Raji (cell line): ENCODE measurements at regions not wholly inside any gene's neighbourhood (a gene's known extent, or its start where the extent isn't known, plus 50 kb on each side); places are given as distances from the start of the nearest gene placed in this dataset.

Experiments
- POLR2A ChIP-seq: IDR thresholded peaks from 2 replicates; pipeline ENCODE4 v1.6.1; 2011; ENCODE audit warnings: low read depth, low read length, control low read depth; ENCODE audit not compliant: insufficient read depth

- no peak for TF ChIP-seq POLR2A
These were observed 642.6 kb upstream of the AUTS2 start for GRCh38 chr7:68955656-68956055.

GRCh38 chr7:68958571-68958970 is 639.7 kb upstream of the AUTS2 start:
- TF ChIP-seq POLR2A = no peak

- no peak for TF ChIP-seq POLR2A
These were observed 634.7 kb upstream of the AUTS2 start for GRCh38 chr7:68963552-68963951.

GRCh38 chr7:68964060-68964459 is 634.2 kb upstream of the AUTS2 start:
- TF ChIP-seq POLR2A = no peak

GRCh38 chr7:68965351-68965750 is 632.9 kb upstream of the AUTS2 start:
- no peak for TF ChIP-seq POLR2A

GRCh38 chr7:68967598-68967997 is 630.7 kb upstream of the AUTS2 start:
- no peak for TF ChIP-seq POLR2A

- no peak for TF ChIP-seq POLR2A
These were observed 628.7 kb upstream of the AUTS2 start for GRCh38 chr7:68969571-68969970.

GRCh38 chr7:68971634-68972340 is 626.5 kb upstream of the AUTS2 start:
- TF ChIP-seq POLR2A = no peak

- no peak for TF ChIP-seq POLR2A
These were observed 620.8 kb upstream of the AUTS2 start for GRCh38 chr7:68977385-68978055.

- TF ChIP-seq POLR2A = no peak
These were observed 619.6 kb upstream of the AUTS2 start for GRCh38 chr7:68978710-68979109.

- no peak for TF ChIP-seq POLR2A
These were observed 618.3 kb upstream of the AUTS2 start for GRCh38 chr7:68980011-68980410.

GRCh38 chr7:68984306-68984705 is 614.0 kb upstream of the AUTS2 start:
- TF ChIP-seq POLR2A = no peak

- TF ChIP-seq POLR2A = no peak
These were observed 603.4 kb upstream of the AUTS2 start for GRCh38 chr7:68994841-68995240.

GRCh38 chr7:68998136-68998535 is 600.1 kb upstream of the AUTS2 start:
- TF ChIP-seq POLR2A = no peak

- no peak for TF ChIP-seq POLR2A
These were observed 595.9 kb upstream of the AUTS2 start for GRCh38 chr7:69002416-69002815.

GRCh38 chr7:69012149-69012548 is 586.1 kb upstream of the AUTS2 start:
- no peak for TF ChIP-seq POLR2A

GRCh38 chr7:69017208-69017607 is 581.1 kb upstream of the AUTS2 start:
- TF ChIP-seq POLR2A = no peak
